IPS-20b (cell line): ENCODE measurements at regions not wholly inside any gene's neighbourhood (a gene's known extent, or its start where the extent isn't known, plus 50 kb on each side); places are given as distances from the start of the nearest gene placed in this dataset.

Source experiments
- H3K27ac ChIP-seq: one replicate; pipeline ENCODE4 v1.5.1; 2013; ENCODE audit warnings: low read length
- H3K27me3 ChIP-seq: 2 replicates; pipeline ENCODE4 v1.6.1; 2013; ENCODE audit warnings: mild to moderate bottlenecking, low read length, inconsistent platforms; ENCODE audit not compliant: insufficient read depth
- H3K36me3 ChIP-seq: 2 replicates; pipeline ENCODE4 v1.6.1; 2013; ENCODE audit warnings: low read depth, mild to moderate bottlenecking, inconsistent platforms, low read length, moderate library complexity; ENCODE audit not compliant: insufficient read depth
- H3K4me1 ChIP-seq: 2 replicates; pipeline ENCODE4 v1.6.1; 2013; ENCODE audit warnings: mild to moderate bottlenecking, control low read depth, inconsistent platforms, low read length, moderate library complexity; ENCODE audit not compliant: insufficient read depth
- H3K4me3 ChIP-seq: 2 replicates; pipeline ENCODE4 v1.5.1; 2013; ENCODE audit warnings: mild to moderate bottlenecking, low read length, inconsistent platforms
- H3K9ac ChIP-seq: 2 replicates; pipeline ENCODE4 v1.6.1; 2013; ENCODE audit warnings: low read depth, mild to moderate bottlenecking, inconsistent platforms, low read length, moderate library complexity
- H3K9me3 ChIP-seq: 2 replicates; pipeline ENCODE4 v1.6.1; 2013; ENCODE audit warnings: mild to moderate bottlenecking, low read depth, low read length, inconsistent platforms; ENCODE audit not compliant: insufficient read depth

GRCh38 chr7:120218712-120219111 is 54.3 kb upstream of the KCND2 start:
- no peaks in the 10 kb centered on the region for H3K9me3 ChIP-seq
- H3K27ac ChIP-seq: no peak overlapping the region
- no peak overlapping the region for H3K9ac ChIP-seq
- H3K36me3 ChIP-seq: no peaks in the 10 kb centered on the region
- no peak overlapping the region for H3K4me3 ChIP-seq
- no peaks in the 10 kb centered on the region for H3K27me3 ChIP-seq
- no peaks in the 10 kb centered on the region for H3K4me1 ChIP-seq

- no peaks in the 10 kb centered on the region for H3K9me3 ChIP-seq
- H3K27ac ChIP-seq: no peak overlapping the region
- H3K36me3 ChIP-seq: no peaks in the 10 kb centered on the region
- no peak overlapping the region for H3K9ac ChIP-seq
- no peaks in the 10 kb centered on the region for H3K27me3 ChIP-seq
- H3K4me1 ChIP-seq: no peaks in the 10 kb centered on the region
- no peak overlapping the region for H3K4me3 ChIP-seq
Measured at GRCh38 chr7:120221666-120222065, 51.3 kb upstream of the KCND2 start.
